HepG2 (cell line): ENCODE measurements at regions not wholly inside any gene's neighbourhood (a gene's known extent, or its start where the extent isn't known, plus 50 kb on each side); places are given as distances from the start of the nearest gene placed in this dataset.

Experiments
- ATF7 ChIP-seq, 2 experiments: fragments of 450-650 bp in 1 of 2; sonication (generic) in 1 of 2; formaldehyde crosslinking in 1 of 2; IDR thresholded peaks; 2 replicates each; pipeline versions ENCODE4 v1.4.0 to v1.6.1; 2016 to 2020; ENCODE audit warnings: antibody characterized with exemption in 1 of 2, mild to moderate bottlenecking in 1 of 2, missing genetic modification reagents in 1 of 2
- FOXA3 ChIP-seq: IDR thresholded peaks from 2 replicates; pipeline ENCODE4 v1.6.1; 2016; ENCODE audit warnings: missing genetic modification reagents, missing compliant biosample characterization
- GATAD2A ChIP-seq: IDR thresholded peaks from 2 replicates; pipeline ENCODE4 v1.6.1; 2016
- KDM6A ChIP-seq: IDR thresholded peaks from 2 replicates; pipeline ENCODE4 v1.6.1; 2016; ENCODE audit warnings: low read depth
- LCORL ChIP-seq, 2 experiments: fragments of 450-650 bp in 1 of 2; sonication (generic) in 1 of 2; formaldehyde crosslinking in 1 of 2; IDR thresholded peaks; 2 replicates each; pipeline versions ENCODE4 v1.5.0 to v1.6.1; 2017 to 2020; ENCODE audit warnings: antibody characterized with exemption in 1 of 2, missing genetic modification reagents in 1 of 2
- MBD4 ChIP-seq: IDR thresholded peaks from 2 replicates; pipeline ENCODE4 v1.6.1; 2012; ENCODE audit warnings: low read length, inconsistent platforms, borderline replicate concordance
- POLR2G ChIP-seq: fragments of 200-400 bp; formaldehyde crosslinking; IDR thresholded peaks from 2 replicates; pipeline ENCODE4 v1.6.1; 2018; ENCODE audit warnings: mild to moderate bottlenecking, low read depth, low read length, moderate library complexity
- RNF2 ChIP-seq: fragments of 450-650 bp; conservative IDR thresholded peaks from 2 replicates; pipeline ENCODE4 v1.6.1; 2016; ENCODE audit warnings: low read depth
- RXRB ChIP-seq: IDR thresholded peaks from 2 replicates; pipeline ENCODE4 v1.6.1; 2016; ENCODE audit warnings: borderline replicate concordance, missing genetic modification reagents, missing compliant biosample characterization
- SETDB1 ChIP-seq: sonication (generic); formaldehyde crosslinking; IDR thresholded peaks from 2 replicates; pipeline ENCODE4 v1.5.1; 2020; ENCODE audit warnings: missing genetic modification reagents, mild to moderate bottlenecking, borderline replicate concordance
- SMAD9 ChIP-seq: sonication (generic); formaldehyde crosslinking; IDR thresholded peaks from 2 replicates; pipeline ENCODE4 v1.5.1; 2020; ENCODE audit warnings: mild to moderate bottlenecking, missing genetic modification reagents
- SRF ChIP-seq: IDR thresholded peaks from 2 replicates; pipeline ENCODE4 v1.6.1; 2011; ENCODE audit warnings: mild to moderate bottlenecking, low read depth, low read length, moderate library complexity
- SRSF9 ChIP-seq: fragments of 200-400 bp; formaldehyde crosslinking; IDR thresholded peaks from 2 replicates; pipeline ENCODE4 v1.6.1; 2018; ENCODE audit warnings: borderline replicate concordance, mild to moderate bottlenecking, low read depth, low read length; ENCODE audit not compliant: insufficient read depth, poor library complexity, severe bottlenecking
- TBP ChIP-seq: sonication (generic); formaldehyde crosslinking; IDR thresholded peaks from 2 replicates; pipeline ENCODE4 v1.5.0; 2020; ENCODE audit warnings: missing genetic modification reagents
- TRIM22 ChIP-seq: fragments of 450-650 bp; IDR thresholded peaks from 2 replicates; pipeline ENCODE4 v1.6.1; 2017
- ZBTB7B ChIP-seq: sonication (generic); formaldehyde crosslinking; IDR thresholded peaks from 2 replicates; pipeline ENCODE4 v1.4.0; 2020; ENCODE audit warnings: missing genetic modification reagents
- ZEB1 ChIP-seq: IDR thresholded peaks from 2 replicates; pipeline ENCODE4 v1.6.1; 2012; ENCODE audit warnings: mild to moderate bottlenecking, low read depth, inconsistent platforms; ENCODE audit not compliant: insufficient replicate concordance
- ZIK1 ChIP-seq: sonication (generic); formaldehyde crosslinking; IDR thresholded peaks from 2 replicates; pipeline ENCODE4 v1.5.0; 2020; ENCODE audit warnings: mild to moderate bottlenecking, low read depth, missing genetic modification reagents, borderline replicate concordance
- ZMAT3 ChIP-seq: sonication (generic); formaldehyde crosslinking; conservative IDR thresholded peaks from 2 replicates; pipeline ENCODE4 v1.7.0; 2021; ENCODE audit warnings: missing genetic modification reagents
- ZNF335 ChIP-seq: sonication (generic); formaldehyde crosslinking; IDR thresholded peaks from 2 replicates; pipeline ENCODE4 v1.4.0; 2020; ENCODE audit warnings: missing genetic modification reagents
- ZNF44 ChIP-seq: sonication (generic); formaldehyde crosslinking; IDR thresholded peaks from 2 replicates; pipeline ENCODE4 v1.5.1; 2020; ENCODE audit warnings: mild to moderate bottlenecking, missing genetic modification reagents
- ZNF446 ChIP-seq: sonication (generic); formaldehyde crosslinking; IDR thresholded peaks from 2 replicates; pipeline ENCODE4 v1.5.0; 2020; ENCODE audit warnings: mild to moderate bottlenecking, missing genetic modification reagents
- ZNF547 ChIP-seq: sonication (generic); formaldehyde crosslinking; IDR thresholded peaks from 2 replicates; pipeline ENCODE4 v1.5.1; 2020; ENCODE audit warnings: mild to moderate bottlenecking, missing genetic modification reagents
- ZNF609 ChIP-seq: sonication (generic); formaldehyde crosslinking; IDR thresholded peaks from 2 replicates; pipeline ENCODE4 v1.4.0; 2020; ENCODE audit warnings: mild to moderate bottlenecking, missing genetic modification reagents, borderline replicate concordance
- ZNF639 ChIP-seq: conservative IDR thresholded peaks from 2 replicates; pipeline ENCODE4 v1.6.1; 2018; ENCODE audit warnings: missing genetic modification reagents
- ZNF674 ChIP-seq: sonication (generic); formaldehyde crosslinking; IDR thresholded peaks from 2 replicates; pipeline ENCODE4 v1.5.0; 2020; ENCODE audit warnings: low read depth, mild to moderate bottlenecking, missing genetic modification reagents
- ZNF879 ChIP-seq: sonication (generic); formaldehyde crosslinking; IDR thresholded peaks from 2 replicates; pipeline ENCODE4 v1.8.1; 2023; ENCODE audit warnings: missing genetic modification reagents

DNA sequence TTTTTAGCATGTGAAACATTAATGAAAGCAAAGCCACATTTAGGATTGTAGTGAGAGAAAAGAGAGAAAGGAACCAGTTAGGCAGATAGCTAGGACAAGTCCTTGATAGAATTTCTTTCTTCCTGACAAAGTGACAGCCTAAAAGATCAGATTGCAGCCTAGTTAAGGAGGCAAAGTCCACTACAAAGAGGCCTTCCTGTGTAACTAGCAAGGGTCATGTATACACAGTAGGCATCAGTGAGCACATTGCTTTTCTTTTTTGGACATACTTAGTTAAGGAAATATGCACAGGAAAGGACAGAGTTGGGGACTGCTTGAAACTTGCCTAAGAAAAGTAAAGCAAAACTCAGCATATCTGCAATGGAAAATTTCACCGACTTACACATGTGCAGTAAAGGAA is 1577.5 kb downstream of the NLGN4Y start (continued):
- no peak for TF ChIP-seq ZNF639 (CRISPR knock-in tag)
- TF ChIP-seq KDM6A = peak; percentile 97
- peak; percentile 40; the same call in 1 of the 2 replicates for TF ChIP-seq ZNF609 (CRISPR knock-in tag)
- no peak for TF ChIP-seq ZBTB7B
- TF ChIP-seq ZNF674 (CRISPR knock-in tag) = no peak
- no peak for TF ChIP-seq ZNF547 (CRISPR knock-in tag)
- TF ChIP-seq ZNF879 (CRISPR knock-in tag) = no peak
- TF ChIP-seq ZEB1 = no peak
- TF ChIP-seq ZNF44 = no peak
- no peak for TF ChIP-seq SRF
- no peak for TF ChIP-seq RNF2
- peak; percentile 81 for TF ChIP-seq FOXA3 (CRISPR knock-in tag)
- no peak for TF ChIP-seq ATF7 (IDR thresholded peaks at IDR 0.05)
- TF ChIP-seq ATF7 (CRISPR knock-in tag; IDR thresholded peaks at IDR 0.05) = no peak
- TF ChIP-seq ZNF446 (CRISPR knock-in tag) = no peak
- no peak for TF ChIP-seq SRSF9
- TF ChIP-seq LCORL (IDR thresholded peaks at IDR 0.05) = no peak
- peak; percentile 60 for TF ChIP-seq LCORL (CRISPR knock-in tag; IDR thresholded peaks at IDR 0.05)
- TF ChIP-seq POLR2G = no peak
- TF ChIP-seq ZNF335 (CRISPR knock-in tag) = no peak
- TF ChIP-seq ZMAT3 (CRISPR knock-in tag) = no peak
- TF ChIP-seq TBP (CRISPR knock-in tag) = no peak
- no peak for TF ChIP-seq ZIK1
- no peak for TF ChIP-seq MBD4
- no peak for TF ChIP-seq SMAD9 (CRISPR knock-in tag)
- no peak for TF ChIP-seq TRIM22
- peak; percentile 75 for TF ChIP-seq GATAD2A (CRISPR knock-in tag)
- no peak for TF ChIP-seq SETDB1
- peak; percentile 48; the same call in 1 of the 2 replicates for TF ChIP-seq RXRB
